K562 (cell line): ENCODE measurements at regions not wholly inside any gene's neighbourhood (a gene's known extent, or its start where the extent isn't known, plus 50 kb on each side); places are given as distances from the start of the nearest gene placed in this dataset.
A peak's percentile ranks its signal among the peaks of the same experiment; 100 is the strongest.

ENCODE experiments used
- CHCHD3 ChIP-seq: fragments of 250-450 bp; sonication (Bioruptor Pico); IDR thresholded peaks from 2 replicates; pipeline ENCODE4 v2.1.2; 2022; ENCODE audit warnings: mild to moderate bottlenecking
- CREBBP ChIP-seq: IDR thresholded peaks from one replicate; pipeline ENCODE4 v1.6.1; 2012; ENCODE audit warnings: low read depth, mild to moderate bottlenecking, control low read depth, inconsistent platforms, low read length
- GABPB1 ChIP-seq: sonication (generic); formaldehyde crosslinking; IDR thresholded peaks from 2 replicates; pipeline ENCODE4 v1.8.0; 2022; ENCODE audit warnings: mild to moderate bottlenecking, missing genetic modification reagents
- MCM2 ChIP-seq: fragments of 450-650 bp; IDR thresholded peaks from 2 replicates; pipeline ENCODE4 v1.6.1; 2017; ENCODE audit warnings: low read depth, mild to moderate bottlenecking
- POLR2AphosphoS5 ChIP-seq: IDR thresholded peaks from 2 replicates; pipeline ENCODE4 v1.6.1; 2011; ENCODE audit warnings: mild to moderate bottlenecking, low read depth, low read length, moderate library complexity; ENCODE audit not compliant: control insufficient read depth, insufficient read depth
- TEAD4 ChIP-seq, 2 experiments: sonication (generic) in 1 of 2; formaldehyde crosslinking in 1 of 2; IDR thresholded peaks; 2 replicates each; pipeline versions ENCODE4 v1.6.1 to v1.8.0; 2012 to 2022; ENCODE audit warnings: borderline replicate concordance in 1 of 2, inconsistent platforms in 1 of 2, low read length in 1 of 2, mild to moderate bottlenecking in 1 of 2, missing genetic modification reagents in 1 of 2
- TF ChIP-seq, protein P1 (sequence below): fragments of 450-650 bp; IDR thresholded peaks from 2 replicates; pipeline ENCODE4 v1.6.1; 2016; ENCODE audit warnings: mild to moderate bottlenecking
- TF ChIP-seq, protein P2 (sequence below): fragments of 250-450 bp; sonication (Bioruptor Pico); IDR thresholded peaks from 2 replicates; pipeline ENCODE4 v1.4.0; 2020; ENCODE audit warnings: mild to moderate bottlenecking
- TF ChIP-seq, protein P3 (sequence below): sonication (generic); formaldehyde crosslinking; IDR thresholded peaks from 2 replicates; pipeline ENCODE4 v1.8.1; 2023; ENCODE audit warnings: mild to moderate bottlenecking, missing genetic modification reagents

DNA sequence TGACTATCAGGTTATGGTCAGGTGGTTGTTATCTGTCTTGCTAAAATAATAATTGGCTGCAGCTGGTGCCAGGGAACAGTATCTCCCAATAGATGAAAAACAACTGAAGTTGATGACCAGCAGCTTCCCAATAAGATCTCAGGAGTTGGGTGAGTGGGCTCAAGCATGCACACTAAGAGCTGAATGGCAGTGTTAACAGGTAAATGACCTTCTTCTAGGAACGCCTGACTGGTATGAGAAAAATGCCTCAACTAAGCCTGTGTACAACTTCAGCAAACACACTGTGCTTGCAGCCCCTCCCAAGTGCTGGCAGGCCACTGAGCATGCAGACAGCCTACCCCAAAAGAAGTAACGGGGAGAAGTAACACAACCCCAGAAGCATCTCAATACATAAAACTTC lies 636.9 kb downstream of the ACTR3B start (continued):
- TF ChIP-seq, protein P1, sequence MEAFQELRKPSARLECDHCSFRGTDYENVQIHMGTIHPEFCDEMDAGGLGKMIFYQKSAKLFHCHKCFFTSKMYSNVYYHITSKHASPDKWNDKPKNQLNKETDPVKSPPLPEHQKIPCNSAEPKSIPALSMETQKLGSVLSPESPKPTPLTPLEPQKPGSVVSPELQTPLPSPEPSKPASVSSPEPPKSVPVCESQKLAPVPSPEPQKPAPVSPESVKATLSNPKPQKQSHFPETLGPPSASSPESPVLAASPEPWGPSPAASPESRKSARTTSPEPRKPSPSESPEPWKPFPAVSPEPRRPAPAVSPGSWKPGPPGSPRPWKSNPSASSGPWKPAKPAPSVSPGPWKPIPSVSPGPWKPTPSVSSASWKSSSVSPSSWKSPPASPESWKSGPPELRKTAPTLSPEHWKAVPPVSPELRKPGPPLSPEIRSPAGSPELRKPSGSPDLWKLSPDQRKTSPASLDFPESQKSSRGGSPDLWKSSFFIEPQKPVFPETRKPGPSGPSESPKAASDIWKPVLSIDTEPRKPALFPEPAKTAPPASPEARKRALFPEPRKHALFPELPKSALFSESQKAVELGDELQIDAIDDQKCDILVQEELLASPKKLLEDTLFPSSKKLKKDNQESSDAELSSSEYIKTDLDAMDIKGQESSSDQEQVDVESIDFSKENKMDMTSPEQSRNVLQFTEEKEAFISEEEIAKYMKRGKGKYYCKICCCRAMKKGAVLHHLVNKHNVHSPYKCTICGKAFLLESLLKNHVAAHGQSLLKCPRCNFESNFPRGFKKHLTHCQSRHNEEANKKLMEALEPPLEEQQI = no peak
- TF ChIP-seq, protein P2, sequence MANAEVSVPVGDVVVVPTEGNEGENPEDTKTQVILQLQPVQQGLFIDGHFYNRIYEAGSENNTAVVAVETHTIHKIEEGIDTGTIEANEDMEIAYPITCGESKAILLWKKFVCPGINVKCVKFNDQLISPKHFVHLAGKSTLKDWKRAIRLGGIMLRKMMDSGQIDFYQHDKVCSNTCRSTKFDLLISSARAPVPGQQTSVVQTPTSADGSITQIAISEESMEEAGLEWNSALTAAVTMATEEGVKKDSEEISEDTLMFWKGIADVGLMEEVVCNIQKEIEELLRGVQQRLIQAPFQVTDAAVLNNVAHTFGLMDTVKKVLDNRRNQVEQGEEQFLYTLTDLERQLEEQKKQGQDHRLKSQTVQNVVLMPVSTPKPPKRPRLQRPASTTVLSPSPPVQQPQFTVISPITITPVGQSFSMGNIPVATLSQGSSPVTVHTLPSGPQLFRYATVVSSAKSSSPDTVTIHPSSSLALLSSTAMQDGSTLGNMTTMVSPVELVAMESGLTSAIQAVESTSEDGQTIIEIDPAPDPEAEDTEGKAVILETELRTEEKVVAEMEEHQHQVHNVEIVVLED = no peak
- TF ChIP-seq GABPB1 (no peak), CREBBP (no peak), CHCHD3 (CRISPR knock-in tag) (no peak), MCM2 (no peak), TEAD4 (IDR thresholded peaks at IDR 0.05; ENCODE audit: low read length) (no peak), TEAD4 (CRISPR knock-in tag; IDR thresholded peaks at IDR 0.05; ENCODE audit: borderline replicate concordance) (no peak), POLR2AphosphoS5 (0 out of 2 replicates have a peak, but pooled peaks have one; percentile 13)
- TF ChIP-seq, protein P3, sequence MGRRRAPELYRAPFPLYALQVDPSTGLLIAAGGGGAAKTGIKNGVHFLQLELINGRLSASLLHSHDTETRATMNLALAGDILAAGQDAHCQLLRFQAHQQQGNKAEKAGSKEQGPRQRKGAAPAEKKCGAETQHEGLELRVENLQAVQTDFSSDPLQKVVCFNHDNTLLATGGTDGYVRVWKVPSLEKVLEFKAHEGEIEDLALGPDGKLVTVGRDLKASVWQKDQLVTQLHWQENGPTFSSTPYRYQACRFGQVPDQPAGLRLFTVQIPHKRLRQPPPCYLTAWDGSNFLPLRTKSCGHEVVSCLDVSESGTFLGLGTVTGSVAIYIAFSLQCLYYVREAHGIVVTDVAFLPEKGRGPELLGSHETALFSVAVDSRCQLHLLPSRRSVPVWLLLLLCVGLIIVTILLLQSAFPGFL (CRISPR knock-in tag) = no peak
